ENCODE measurements at regions not wholly inside any gene's neighbourhood (a gene's known extent, or its start where the extent isn't known, plus 50 kb on each side); places are given as distances from the start of the nearest gene placed in this dataset.
"Not testable (repeated sequence)": the region's sequence is repeated elsewhere in the genome, so short reads cannot be mapped to it uniquely, and the experiment has no call there.

- DNase-seq = no peak
Observed at GRCh38 chr7:42611289-42611928, 300.5 kb downstream of the C7orf25 start.

- no peak for DNase-seq
Observed at GRCh38 chr7:42606193-42606905, 305.5 kb downstream of the C7orf25 start.

- no peak for DNase-seq
Observed at GRCh38 chr7:42605406-42606192, 306.3 kb downstream of the C7orf25 start.

GRCh38 chr7:42603496-42603895 is 308.4 kb downstream of the C7orf25 start:
- DNase-seq = no peak

GRCh38 chr7:42597300-42597699 is 314.6 kb downstream of the C7orf25 start:
- DNase-seq = no peak

- no peak for DNase-seq
Observed at GRCh38 chr7:42596737-42597136, 315.1 kb downstream of the C7orf25 start.

GRCh38 chr7:42593860-42594259 is 318.0 kb downstream of the C7orf25 start:
- no peak for DNase-seq

- no peak for DNase-seq
Observed at GRCh38 chr7:42590771-42591310, 321.0 kb downstream of the C7orf25 start.

GRCh38 chr7:42588876-42589275 is 323.0 kb downstream of the C7orf25 start:
- no peak for DNase-seq

GRCh38 chr7:42587806-42588205 is 324.1 kb downstream of the C7orf25 start:
- no peak for DNase-seq

- DNase-seq = no peak
Observed at GRCh38 chr7:42580061-42580460, 331.8 kb downstream of the C7orf25 start.

GRCh38 chr7:42575171-42575570 is 336.7 kb downstream of the C7orf25 start:
- no peak for DNase-seq

GRCh38 chr7:42574685-42575084 is 337.2 kb downstream of the C7orf25 start:
- no peak for DNase-seq

- no peak for DNase-seq
Observed at GRCh38 chr7:42573881-42574672, 337.1 kb upstream of the GLI3 start.

- DNase-seq = no peak
Observed at GRCh38 chr7:42572561-42572960, 335.6 kb upstream of the GLI3 start.

GRCh38 chr7:42572056-42572455 is 335.0 kb upstream of the GLI3 start:
- DNase-seq = no peak

GRCh38 chr7:42570944-42571343 is 333.9 kb upstream of the GLI3 start:
- no peak for DNase-seq

GRCh38 chr7:42567051-42567450 is 330.0 kb upstream of the GLI3 start:
- no peak for DNase-seq

- no peak for DNase-seq
Observed at GRCh38 chr7:42561797-42562196, 324.8 kb upstream of the GLI3 start.

GRCh38 chr7:42560866-42561265 is 323.9 kb upstream of the GLI3 start:
- no peak for DNase-seq

- not testable (repeated sequence) for DNase-seq
Observed at GRCh38 chr7:42554932-42555331, 317.9 kb upstream of the GLI3 start.

- DNase-seq = no peak
Observed at GRCh38 chr7:42552227-42552626, 315.2 kb upstream of the GLI3 start.

Measured in NCI-H1105 treated with DMSO at 0.1 percent for 48 hours (cell line).